Osteoblast (primary cell): ENCODE measurements at regions not wholly inside any gene's neighbourhood (a gene's known extent, or its start where the extent isn't known, plus 50 kb on each side); places are given as distances from the start of the nearest gene placed in this dataset.
A peak's percentile ranks its signal among the peaks of the same experiment; 100 is the strongest.

Source experiments
- DNase-seq: peaks from one replicate; pipeline ENCODE4 v3.0.0; 2011; ENCODE audit warnings: low spot score, mixed read lengths; ENCODE audit not compliant: insufficient read length; ENCODE audit errors: missing footprints
- H2AFZ ChIP-seq: 2 replicates; pipeline ENCODE4 v1.6.0; 2011; ENCODE audit warnings: mild to moderate bottlenecking, low read length
- H3K27ac ChIP-seq: 2 replicates; pipeline ENCODE4 v1.5.1; 2011; ENCODE audit warnings: mild to moderate bottlenecking, low read depth, low read length, moderate library complexity
- H3K27me3 ChIP-seq: 2 replicates; pipeline ENCODE4 v1.6.0; 2012; ENCODE audit warnings: mild to moderate bottlenecking, control low read depth, inconsistent platforms, low read length, moderate library complexity; ENCODE audit not compliant: insufficient read depth
- H3K36me3 ChIP-seq: 2 replicates; pipeline ENCODE4 v1.5.1; 2011; ENCODE audit warnings: mild to moderate bottlenecking, low read length, control low read depth, moderate library complexity; ENCODE audit not compliant: insufficient read depth
- H3K4me1 ChIP-seq: 2 replicates; pipeline ENCODE4 v1.5.1; 2011; ENCODE audit warnings: mild to moderate bottlenecking, low read length, control low read depth, moderate library complexity; ENCODE audit not compliant: insufficient read depth
- H3K4me2 ChIP-seq: 2 replicates; pipeline ENCODE4 v1.6.0; 2011; ENCODE audit warnings: mild to moderate bottlenecking, low read length; ENCODE audit not compliant: insufficient read depth
- H3K4me3 ChIP-seq: fragments of 200-600 bp; sonication (generic); 3 replicates; pipeline ENCODE4 v1.5.1; 2012; ENCODE audit warnings: mild to moderate bottlenecking, low read length, inconsistent platforms; ENCODE audit not compliant: insufficient read depth
- H3K79me2 ChIP-seq: 2 replicates; pipeline ENCODE4 v1.6.0; 2012; ENCODE audit warnings: mild to moderate bottlenecking, low read length, control low read depth, inconsistent platforms; ENCODE audit not compliant: insufficient read depth
- H3K9me3 ChIP-seq: 2 replicates; pipeline ENCODE4 v1.5.1; 2011; ENCODE audit warnings: low read depth, low read length, control low read depth
- H4K20me1 ChIP-seq: 2 replicates; pipeline ENCODE4 v1.6.0; 2012; ENCODE audit warnings: mild to moderate bottlenecking, low read length, control low read depth; ENCODE audit not compliant: insufficient read depth
- TF ChIP-seq, protein P1 (sequence below): IDR thresholded peaks from 2 replicates; pipeline ENCODE4 v1.5.1; 2011; ENCODE audit warnings: mild to moderate bottlenecking, low read depth, low read length, moderate library complexity; ENCODE audit errors: extremely low read depth

DNA sequence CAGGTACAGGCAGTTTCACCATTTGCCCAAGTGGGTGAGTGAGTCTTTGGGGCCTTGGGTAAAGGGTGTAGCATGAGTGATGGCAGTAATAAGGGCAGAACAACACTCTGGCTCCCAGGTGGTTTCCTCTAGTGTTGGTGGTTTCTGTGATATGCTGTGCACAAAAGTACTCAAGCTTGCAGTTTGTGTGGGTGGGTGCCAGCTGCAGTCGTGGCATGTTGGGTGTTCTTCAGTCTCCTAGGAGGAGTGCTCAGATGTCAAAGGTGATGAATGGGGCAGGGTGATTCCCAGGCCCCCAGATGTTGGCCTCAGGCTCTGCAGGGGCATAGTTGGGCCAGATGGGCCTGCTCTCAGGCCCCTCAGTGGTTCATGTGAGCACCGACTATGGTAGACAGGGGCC is 166.1 kb upstream of the KLF8 start:
- H3K9me3 ChIP-seq, result no peaks in the 10 kb centered on the region
- no peak overlapping the region for H3K4me3 ChIP-seq
- H3K4me1 ChIP-seq, result no peaks in the 10 kb centered on the region
- no peaks in the 10 kb centered on the region for H3K36me3 ChIP-seq
- no peaks in the 10 kb centered on the region for H3K27me3 ChIP-seq
- no peaks in the 10 kb centered on the region for H3K79me2 ChIP-seq
- DNase-seq, result peak; percentile 38
- H3K27ac ChIP-seq, result no peak overlapping the region
- TF ChIP-seq, protein P1, sequence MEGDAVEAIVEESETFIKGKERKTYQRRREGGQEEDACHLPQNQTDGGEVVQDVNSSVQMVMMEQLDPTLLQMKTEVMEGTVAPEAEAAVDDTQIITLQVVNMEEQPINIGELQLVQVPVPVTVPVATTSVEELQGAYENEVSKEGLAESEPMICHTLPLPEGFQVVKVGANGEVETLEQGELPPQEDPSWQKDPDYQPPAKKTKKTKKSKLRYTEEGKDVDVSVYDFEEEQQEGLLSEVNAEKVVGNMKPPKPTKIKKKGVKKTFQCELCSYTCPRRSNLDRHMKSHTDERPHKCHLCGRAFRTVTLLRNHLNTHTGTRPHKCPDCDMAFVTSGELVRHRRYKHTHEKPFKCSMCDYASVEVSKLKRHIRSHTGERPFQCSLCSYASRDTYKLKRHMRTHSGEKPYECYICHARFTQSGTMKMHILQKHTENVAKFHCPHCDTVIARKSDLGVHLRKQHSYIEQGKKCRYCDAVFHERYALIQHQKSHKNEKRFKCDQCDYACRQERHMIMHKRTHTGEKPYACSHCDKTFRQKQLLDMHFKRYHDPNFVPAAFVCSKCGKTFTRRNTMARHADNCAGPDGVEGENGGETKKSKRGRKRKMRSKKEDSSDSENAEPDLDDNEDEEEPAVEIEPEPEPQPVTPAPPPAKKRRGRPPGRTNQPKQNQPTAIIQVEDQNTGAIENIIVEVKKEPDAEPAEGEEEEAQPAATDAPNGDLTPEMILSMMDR, result no peak
- H3K4me2 ChIP-seq, result no peak overlapping the region
- no peaks in the 10 kb centered on the region for H4K20me1 ChIP-seq
- H2AFZ ChIP-seq, result no peak overlapping the region

- Histone ChIP-seq H3K9me3 (no peaks in the 10 kb centered on the region), H3K4me1 (no peaks in the 10 kb centered on the region), H3K27ac (no peak overlapping the region), H3K79me2 (no peaks in the 10 kb centered on the region), H3K27me3 (no peaks in the 10 kb centered on the region), H3K36me3 (no peaks in the 10 kb centered on the region), H3K4me3 (no peak overlapping the region), H2AFZ (no peak overlapping the region), H4K20me1 (no peaks in the 10 kb centered on the region), H3K4me2 (no peak overlapping the region)
- TF ChIP-seq, protein P1, result no peak
- DNase-seq, result no peak
Measured at GRCh38 chrX:56068274-56068758, 163.8 kb upstream of the KLF8 start.

- Histone ChIP-seq H3K9me3 (no peaks in the 10 kb centered on the region), H3K27ac (no peak overlapping the region)
- TF ChIP-seq, protein P1, result no peak
Measured at GRCh38 chrX:56069299-56069931, 162.7 kb upstream of the KLF8 start.

GRCh38 chrX:56089376-56089775 is 142.8 kb upstream of the KLF8 start:
- Histone ChIP-seq H2AFZ (no peak overlapping the region), H3K4me1 (no peaks in the 10 kb centered on the region)
- DNase-seq, result no peak

More at GRCh38 chrX:56069299-56069931, 162.7 kb upstream of the KLF8 start:
- Histone ChIP-seq H3K4me1 (no peaks in the 10 kb centered on the region), H2AFZ (no peak overlapping the region), H3K4me2 (no peak overlapping the region), H3K4me3 (no peak overlapping the region), H3K27me3 (no peaks in the 10 kb centered on the region), H3K79me2 (no peaks in the 10 kb centered on the region), H4K20me1 (no peaks in the 10 kb centered on the region), H3K36me3 (no peaks in the 10 kb centered on the region)
- no peak for DNase-seq

More at GRCh38 chrX:56089376-56089775, 142.8 kb upstream of the KLF8 start:
- Histone ChIP-seq H3K9me3 (no peaks in the 10 kb centered on the region), H3K27me3 (no peaks in the 10 kb centered on the region), H3K4me3 (no peak overlapping the region), H3K79me2 (no peaks in the 10 kb centered on the region), H3K4me2 (no peak overlapping the region), H3K36me3 (no peaks in the 10 kb centered on the region), H3K27ac (no peak overlapping the region), H4K20me1 (no peaks in the 10 kb centered on the region)
- TF ChIP-seq, protein P1, result no peak
